ENCODE measurements at regions not wholly inside any gene's neighbourhood (a gene's known extent, or its start where the extent isn't known, plus 50 kb on each side); places are given as distances from the start of the nearest gene placed in this dataset.
"Not testable (repeated sequence)": the region's sequence is repeated elsewhere in the genome, so short reads cannot be mapped to it uniquely, and the experiment has no call there.

DNA sequence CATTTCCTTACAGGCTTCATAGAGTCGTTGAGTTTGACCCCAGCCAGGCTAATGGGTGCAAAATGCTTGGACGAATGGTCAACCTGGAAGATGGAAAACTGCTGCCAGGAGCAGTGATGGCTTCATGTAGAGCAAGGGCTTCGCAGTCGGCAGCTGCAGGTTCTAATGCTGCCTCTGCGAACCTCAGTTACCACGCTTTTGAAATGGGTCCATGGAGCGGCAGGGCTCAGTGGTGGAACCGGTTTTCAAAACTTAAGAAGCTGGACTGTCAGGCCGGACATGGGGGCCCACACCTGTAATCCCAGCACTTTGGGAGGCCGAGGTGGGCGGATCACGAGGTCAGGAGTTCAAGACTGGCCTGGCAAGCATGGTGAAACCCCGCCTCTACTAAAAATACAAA lies 55.9 kb upstream of the PRR5 start:
- ChIA-PET CTCF (interaction anchor here (1.5 kb wide), 1 partner anchor 39 kb away, joined by 4 read pairs; no protein-coding TSS in a partner anchor), POLR2A (no interaction called here)

DNA sequence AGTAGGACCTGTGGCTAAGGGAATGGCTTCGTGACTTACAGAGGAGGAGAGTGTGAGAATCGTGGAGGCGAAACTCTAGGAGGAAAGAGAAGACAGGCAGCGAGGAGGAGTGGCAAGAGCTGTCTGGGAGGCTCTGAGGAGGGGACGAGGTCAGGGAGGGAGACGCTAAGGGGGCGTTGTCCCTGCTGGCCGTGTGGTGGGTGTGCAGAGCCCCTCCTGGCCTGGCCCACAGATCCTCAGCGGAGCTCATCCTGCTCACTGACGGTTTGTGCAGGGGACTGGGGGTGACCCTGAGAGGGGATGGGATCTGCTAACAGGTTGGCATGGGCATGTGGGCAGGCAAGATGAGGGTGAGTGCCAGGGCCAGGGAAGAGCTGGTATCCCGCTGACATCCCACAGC lies 56.5 kb upstream of the PRR5 start:
- Histone ChIP-seq H3K27me3 (ENCODE audit: control insufficient read depth, insufficient read depth, low read length) (peaks cover 4% of the 10 kb centered on the region), H3K9me3 (ENCODE audit: control insufficient read depth, insufficient read depth, low read length) (peaks cover 4% of the 10 kb centered on the region), H3K27ac (ENCODE audit: low read depth, low read length) (no peak overlapping the region), H3K4me3 (ENCODE audit: low read depth, low read length) (no peak overlapping the region)
- TF ChIP-seq, protein P1, sequence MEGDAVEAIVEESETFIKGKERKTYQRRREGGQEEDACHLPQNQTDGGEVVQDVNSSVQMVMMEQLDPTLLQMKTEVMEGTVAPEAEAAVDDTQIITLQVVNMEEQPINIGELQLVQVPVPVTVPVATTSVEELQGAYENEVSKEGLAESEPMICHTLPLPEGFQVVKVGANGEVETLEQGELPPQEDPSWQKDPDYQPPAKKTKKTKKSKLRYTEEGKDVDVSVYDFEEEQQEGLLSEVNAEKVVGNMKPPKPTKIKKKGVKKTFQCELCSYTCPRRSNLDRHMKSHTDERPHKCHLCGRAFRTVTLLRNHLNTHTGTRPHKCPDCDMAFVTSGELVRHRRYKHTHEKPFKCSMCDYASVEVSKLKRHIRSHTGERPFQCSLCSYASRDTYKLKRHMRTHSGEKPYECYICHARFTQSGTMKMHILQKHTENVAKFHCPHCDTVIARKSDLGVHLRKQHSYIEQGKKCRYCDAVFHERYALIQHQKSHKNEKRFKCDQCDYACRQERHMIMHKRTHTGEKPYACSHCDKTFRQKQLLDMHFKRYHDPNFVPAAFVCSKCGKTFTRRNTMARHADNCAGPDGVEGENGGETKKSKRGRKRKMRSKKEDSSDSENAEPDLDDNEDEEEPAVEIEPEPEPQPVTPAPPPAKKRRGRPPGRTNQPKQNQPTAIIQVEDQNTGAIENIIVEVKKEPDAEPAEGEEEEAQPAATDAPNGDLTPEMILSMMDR (IDR thresholded peaks at IDR 0.05; ENCODE audit: low read depth, low read length): no peak
- CTCF ChIA-PET: interaction anchor here (1.5 to 2.6 kb wide), 2 partner anchors 19 to 39 kb away, joined by 4 to 9 read pairs; no protein-coding TSS in a partner anchor
- no peak for DNase-seq (ENCODE audit: low read depth, low spot score)
- POLR2A ChIA-PET: no interaction called here

More for the DNA sequence above, 55.9 kb upstream of the PRR5 start:
- H3K27me3 ChIP-seq (ENCODE audit: control insufficient read depth, insufficient read depth, low read length): no peaks in the 10 kb centered on the region
- H3K4me3 ChIP-seq (ENCODE audit: low read depth, low read length): no peak overlapping the region
- TF ChIP-seq, protein P1 (IDR thresholded peaks at IDR 0.05; ENCODE audit: low read depth, low read length): no peak
- H3K27ac ChIP-seq (ENCODE audit: low read depth, low read length): no peak overlapping the region
- H3K9me3 ChIP-seq (ENCODE audit: control insufficient read depth, insufficient read depth, low read length): peaks cover 4% of the 10 kb centered on the region
- no peak for DNase-seq (ENCODE audit: low read depth, low spot score)

DNA sequence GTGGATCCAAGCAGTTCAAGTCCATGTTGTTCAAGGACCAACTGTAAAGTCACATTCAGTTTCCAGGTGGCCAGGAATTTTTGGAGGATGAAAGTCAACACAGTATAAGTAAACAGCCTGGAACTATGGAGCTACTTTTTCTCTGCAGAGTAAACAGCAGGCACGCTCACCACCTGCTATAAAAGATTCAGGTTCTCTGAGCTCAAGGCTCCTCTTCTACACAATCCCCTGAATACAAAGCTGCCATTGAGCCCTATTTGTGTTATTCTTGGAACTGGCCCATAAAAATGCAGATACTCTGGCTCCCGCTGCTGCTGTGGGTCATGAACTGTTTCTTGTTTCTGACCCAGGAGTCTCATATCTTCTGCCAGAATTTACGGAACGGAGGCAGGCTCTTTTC lies 56.9 kb upstream of the PRR5 start:
- POLR2A ChIA-PET: no interaction called here
- CTCF ChIA-PET: interaction anchor here (1.5 to 2.6 kb wide), 2 partner anchors 18 to 40 kb away, joined by 4 to 9 read pairs; no protein-coding TSS in a partner anchor
- Histone ChIP-seq H3K27ac (ENCODE audit: low read depth, low read length) (no peak overlapping the region), H3K4me3 (ENCODE audit: low read depth, low read length) (no peak overlapping the region), H3K27me3 (ENCODE audit: control insufficient read depth, insufficient read depth, low read length) (peaks cover 4% of the 10 kb centered on the region), H3K9me3 (ENCODE audit: control insufficient read depth, insufficient read depth, low read length) (peaks cover 4% of the 10 kb centered on the region)
- DNase-seq (ENCODE audit: low read depth, low spot score): no peak
- TF ChIP-seq, protein P1 (IDR thresholded peaks at IDR 0.05; ENCODE audit: low read depth, low read length): no peak

DNA sequence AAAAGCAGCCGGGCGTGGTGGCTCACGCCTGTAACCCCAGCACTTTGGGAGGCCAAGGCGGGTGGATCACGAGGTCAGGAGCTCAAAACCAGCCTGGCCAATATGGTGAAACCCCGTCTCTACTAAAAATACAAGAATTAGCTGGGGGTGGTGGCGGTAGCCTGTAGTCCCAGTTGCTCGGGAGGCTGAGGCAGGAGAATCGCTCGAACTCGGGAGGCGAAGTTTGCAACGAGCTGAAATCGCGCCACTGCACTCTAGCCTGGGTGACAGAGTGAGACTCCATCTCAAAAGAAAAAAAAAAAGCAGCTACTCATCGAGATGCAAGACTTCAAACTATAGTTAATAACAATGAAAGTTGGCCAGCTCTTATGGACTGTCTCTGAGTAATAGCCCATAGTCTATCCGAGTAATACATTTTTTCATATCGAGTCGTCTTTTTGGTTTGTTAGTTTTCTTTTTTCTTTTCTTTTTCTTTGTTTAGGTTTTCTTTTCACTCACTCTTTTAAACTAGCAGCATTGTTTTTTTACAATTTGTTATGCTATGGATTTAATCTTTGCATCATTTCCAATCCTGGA lies 58.4 kb upstream of the PRR5 start:
- H3K27me3 ChIP-seq (ENCODE audit: control insufficient read depth, insufficient read depth, low read length); H3K9me3 ChIP-seq (ENCODE audit: control insufficient read depth, insufficient read depth, low read length); H3K27ac ChIP-seq (ENCODE audit: low read depth, low read length); POLR2A ChIA-PET; DNase-seq (ENCODE audit: low read depth, low spot score); H3K4me3 ChIP-seq (ENCODE audit: low read depth, low read length): not testable (repeated sequence)
- CTCF ChIA-PET: interaction anchor here (0.6 to 2.6 kb wide), 3 partner anchors 41 to 651 kb away, joined by 3 to 9 read pairs (median 3); no protein-coding TSS in a partner anchor

DNA sequence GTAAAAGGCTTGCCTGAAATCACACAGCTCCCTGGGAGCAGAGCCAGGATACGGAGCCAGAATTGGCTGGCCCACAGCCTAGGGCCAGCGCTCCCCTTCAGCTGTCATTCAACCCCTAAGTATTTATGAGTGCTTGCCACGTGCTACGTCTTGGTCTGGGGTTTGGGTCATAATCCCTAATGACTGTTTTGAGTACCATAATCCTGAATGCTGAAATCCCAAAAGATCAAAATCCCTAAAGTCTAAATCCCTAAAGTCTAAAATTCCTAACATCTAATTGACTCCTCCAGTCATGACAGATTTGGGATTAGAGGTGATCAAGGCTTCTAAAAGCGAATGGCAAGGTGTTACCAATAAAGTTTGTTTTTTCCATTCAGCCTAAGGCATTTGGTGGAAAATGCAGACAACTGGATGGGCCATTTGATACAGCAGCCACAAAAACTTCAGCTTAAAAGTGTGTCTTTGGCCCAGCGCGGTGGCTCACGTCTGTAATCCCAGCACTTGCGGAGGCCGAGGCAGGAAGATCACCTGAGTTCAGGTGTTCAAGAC lies 59.8 kb upstream of the PRR5 start:
- TF ChIP-seq, protein P1 (IDR thresholded peaks at IDR 0.05; ENCODE audit: low read depth, low read length): no peak

More for the DNA sequence above, 59.8 kb upstream of the PRR5 start:
- Histone ChIP-seq H3K27ac (ENCODE audit: low read depth, low read length) (no peak overlapping the region), H3K4me3 (ENCODE audit: low read depth, low read length) (no peak overlapping the region), H3K9me3 (ENCODE audit: control insufficient read depth, insufficient read depth, low read length) (peaks cover 4% of the 10 kb centered on the region), H3K27me3 (ENCODE audit: control insufficient read depth, insufficient read depth, low read length) (peaks cover 6% of the 10 kb centered on the region)
- POLR2A ChIA-PET: no interaction called here
- DNase-seq (ENCODE audit: low read depth, low spot score): no peak
- CTCF ChIA-PET: interaction anchor here (0.5 to 1.0 kb wide), 2 partner anchors 43 to 693 kb away, joined by 3 read pairs; no protein-coding TSS in a partner anchor

Data from AG04450 (cell line).